ENCODE measurements at regions not wholly inside any gene's neighbourhood (a gene's known extent, or its start where the extent isn't known, plus 50 kb on each side); places are given as distances from the start of the nearest gene placed in this dataset.
A peak's percentile ranks its signal among the peaks of the same experiment; 100 is the strongest.

DNA sequence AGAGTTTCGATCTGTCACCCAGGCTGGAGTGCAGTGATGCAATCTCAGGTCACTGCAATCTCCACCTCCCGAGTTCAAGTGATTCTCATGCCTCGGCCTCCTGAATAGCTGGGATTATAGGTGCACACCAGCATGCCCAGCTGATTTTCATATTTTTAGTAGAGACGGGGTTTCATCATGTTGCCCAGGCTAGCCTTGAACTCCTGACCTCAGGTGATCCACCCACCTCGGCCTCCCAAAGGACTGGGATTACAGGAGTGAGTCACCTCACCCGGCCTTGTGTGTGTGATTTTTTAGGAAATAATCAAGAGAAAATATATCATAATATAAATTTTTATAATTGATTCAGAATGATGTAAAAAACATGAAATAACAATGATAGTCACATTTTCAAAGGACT, 1231.4 kb downstream of the GALC start (continued):
- TF ChIP-seq, protein P1, sequence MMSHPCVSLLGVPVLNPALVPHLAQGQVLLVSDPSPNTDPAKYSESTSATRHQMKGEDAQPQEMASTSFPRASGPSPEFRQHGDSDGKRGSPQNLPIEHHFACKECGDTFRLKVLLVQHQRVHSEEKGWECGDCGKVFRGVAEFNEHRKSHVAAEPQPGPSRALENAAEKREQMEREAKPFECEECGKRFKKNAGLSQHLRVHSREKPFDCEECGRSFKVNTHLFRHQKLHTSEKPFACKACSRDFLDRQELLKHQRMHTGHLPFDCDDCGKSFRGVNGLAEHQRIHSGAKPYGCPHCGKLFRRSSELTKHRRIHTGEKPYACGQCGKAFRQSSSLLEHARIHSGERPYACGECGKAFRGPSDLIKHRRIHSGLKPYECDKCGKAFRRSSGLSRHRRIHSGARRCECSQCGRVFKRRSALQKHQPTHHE (CRISPR knock-in tag; IDR thresholded peaks at IDR 0.05; ENCODE audit: borderline replicate concordance), result no peak
- TF ChIP-seq ZNF572 (CRISPR knock-in tag; IDR thresholded peaks at IDR 0.05), result no peak
- TF ChIP-seq, protein P2, sequence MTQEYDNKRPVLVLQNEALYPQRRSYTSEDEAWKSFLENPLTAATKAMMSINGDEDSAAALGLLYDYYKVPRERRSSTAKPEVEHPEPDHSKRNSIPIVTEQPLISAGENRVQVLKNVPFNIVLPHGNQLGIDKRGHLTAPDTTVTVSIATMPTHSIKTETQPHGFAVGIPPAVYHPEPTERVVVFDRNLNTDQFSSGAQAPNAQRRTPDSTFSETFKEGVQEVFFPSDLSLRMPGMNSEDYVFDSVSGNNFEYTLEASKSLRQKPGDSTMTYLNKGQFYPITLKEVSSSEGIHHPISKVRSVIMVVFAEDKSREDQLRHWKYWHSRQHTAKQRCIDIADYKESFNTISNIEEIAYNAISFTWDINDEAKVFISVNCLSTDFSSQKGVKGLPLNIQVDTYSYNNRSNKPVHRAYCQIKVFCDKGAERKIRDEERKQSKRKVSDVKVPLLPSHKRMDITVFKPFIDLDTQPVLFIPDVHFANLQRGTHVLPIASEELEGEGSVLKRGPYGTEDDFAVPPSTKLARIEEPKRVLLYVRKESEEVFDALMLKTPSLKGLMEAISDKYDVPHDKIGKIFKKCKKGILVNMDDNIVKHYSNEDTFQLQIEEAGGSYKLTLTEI (CRISPR knock-in tag; conservative IDR thresholded peaks at IDR 0.05), result no peak
- TF ChIP-seq, protein P3, sequence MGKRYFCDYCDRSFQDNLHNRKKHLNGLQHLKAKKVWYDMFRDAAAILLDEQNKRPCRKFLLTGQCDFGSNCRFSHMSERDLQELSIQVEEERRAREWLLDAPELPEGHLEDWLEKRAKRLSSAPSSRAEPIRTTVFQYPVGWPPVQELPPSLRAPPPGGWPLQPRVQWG (CRISPR knock-in tag; IDR thresholded peaks at IDR 0.05; ENCODE audit: borderline replicate concordance, low read depth), result no peak
- TF ChIP-seq, protein P4, sequence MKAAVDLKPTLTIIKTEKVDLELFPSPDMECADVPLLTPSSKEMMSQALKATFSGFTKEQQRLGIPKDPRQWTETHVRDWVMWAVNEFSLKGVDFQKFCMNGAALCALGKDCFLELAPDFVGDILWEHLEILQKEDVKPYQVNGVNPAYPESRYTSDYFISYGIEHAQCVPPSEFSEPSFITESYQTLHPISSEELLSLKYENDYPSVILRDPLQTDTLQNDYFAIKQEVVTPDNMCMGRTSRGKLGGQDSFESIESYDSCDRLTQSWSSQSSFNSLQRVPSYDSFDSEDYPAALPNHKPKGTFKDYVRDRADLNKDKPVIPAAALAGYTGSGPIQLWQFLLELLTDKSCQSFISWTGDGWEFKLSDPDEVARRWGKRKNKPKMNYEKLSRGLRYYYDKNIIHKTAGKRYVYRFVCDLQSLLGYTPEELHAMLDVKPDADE (CRISPR knock-in tag; IDR thresholded peaks at IDR 0.05), result no peak
- TF ChIP-seq NR2C2 (CRISPR knock-in tag; IDR thresholded peaks at IDR 0.05; ENCODE audit: borderline replicate concordance), result peak; percentile 22; the same call in 1 of the 2 replicates
- TF ChIP-seq, protein P5, sequence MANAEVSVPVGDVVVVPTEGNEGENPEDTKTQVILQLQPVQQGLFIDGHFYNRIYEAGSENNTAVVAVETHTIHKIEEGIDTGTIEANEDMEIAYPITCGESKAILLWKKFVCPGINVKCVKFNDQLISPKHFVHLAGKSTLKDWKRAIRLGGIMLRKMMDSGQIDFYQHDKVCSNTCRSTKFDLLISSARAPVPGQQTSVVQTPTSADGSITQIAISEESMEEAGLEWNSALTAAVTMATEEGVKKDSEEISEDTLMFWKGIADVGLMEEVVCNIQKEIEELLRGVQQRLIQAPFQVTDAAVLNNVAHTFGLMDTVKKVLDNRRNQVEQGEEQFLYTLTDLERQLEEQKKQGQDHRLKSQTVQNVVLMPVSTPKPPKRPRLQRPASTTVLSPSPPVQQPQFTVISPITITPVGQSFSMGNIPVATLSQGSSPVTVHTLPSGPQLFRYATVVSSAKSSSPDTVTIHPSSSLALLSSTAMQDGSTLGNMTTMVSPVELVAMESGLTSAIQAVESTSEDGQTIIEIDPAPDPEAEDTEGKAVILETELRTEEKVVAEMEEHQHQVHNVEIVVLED (CRISPR knock-in tag; IDR thresholded peaks at IDR 0.05; ENCODE audit: borderline replicate concordance), result no peak
- no peak for TF ChIP-seq SMARCE1 (IDR thresholded peaks at IDR 0.05; ENCODE audit: borderline replicate concordance)
- no peak for TF ChIP-seq AKAP8 (CRISPR knock-in tag; IDR thresholded peaks at IDR 0.05)
- TF ChIP-seq SMAD1 (CRISPR knock-in tag; IDR thresholded peaks at IDR 0.05; ENCODE audit: borderline replicate concordance, low read depth), result no peak
- TF ChIP-seq RARA (CRISPR knock-in tag; IDR thresholded peaks at IDR 0.05), result peak; percentile 83
- no peak for TF ChIP-seq BORCS8-MEF2B (CRISPR knock-in tag; IDR thresholded peaks at IDR 0.05)
- no peak for TF ChIP-seq ZNF180 (CRISPR knock-in tag; IDR thresholded peaks at IDR 0.05; ENCODE audit: borderline replicate concordance, low read depth)
- TF ChIP-seq EP300 (IDR thresholded peaks at IDR 0.05; ENCODE audit: low read depth in 2 of 2, low read length in 2 of 2), result 0 out of 4 replicates have a peak, but pooled peaks of 1 of the 2 experiments have one; percentile 13
- TF ChIP-seq EP300 (CRISPR knock-in tag; IDR thresholded peaks at IDR 0.05; ENCODE audit: borderline replicate concordance), result no peak
- TF ChIP-seq ZNF205 (CRISPR knock-in tag; IDR thresholded peaks at IDR 0.05), result no peak
